ENCODE measurements at regions not wholly inside any gene's neighbourhood (a gene's known extent, or its start where the extent isn't known, plus 50 kb on each side); places are given as distances from the start of the nearest gene placed in this dataset.

GRCh38 chrX:42102586-42103282 lies 179.4 kb upstream of the CASK start:
- H3K36me3 ChIP-seq (ENCODE audit: control insufficient read depth, insufficient read depth, low read length) = no peaks in the 10 kb centered on the region
- TF ChIP-seq CTCF (IDR thresholded peaks at IDR 0.05; ENCODE audit: insufficient read depth, low read depth, low read length) = no peak
- DNase-seq (ENCODE audit: low read depth) = no peak
- H3K27me3 ChIP-seq (ENCODE audit: control insufficient read depth, insufficient read depth, low read length) = no peaks in the 10 kb centered on the region
- ChIA-PET POLR2A (no interaction called here), CTCF (no interaction called here)
- no peak overlapping the region for H3K4me3 ChIP-seq (ENCODE audit: low read depth, low read length)

DNA sequence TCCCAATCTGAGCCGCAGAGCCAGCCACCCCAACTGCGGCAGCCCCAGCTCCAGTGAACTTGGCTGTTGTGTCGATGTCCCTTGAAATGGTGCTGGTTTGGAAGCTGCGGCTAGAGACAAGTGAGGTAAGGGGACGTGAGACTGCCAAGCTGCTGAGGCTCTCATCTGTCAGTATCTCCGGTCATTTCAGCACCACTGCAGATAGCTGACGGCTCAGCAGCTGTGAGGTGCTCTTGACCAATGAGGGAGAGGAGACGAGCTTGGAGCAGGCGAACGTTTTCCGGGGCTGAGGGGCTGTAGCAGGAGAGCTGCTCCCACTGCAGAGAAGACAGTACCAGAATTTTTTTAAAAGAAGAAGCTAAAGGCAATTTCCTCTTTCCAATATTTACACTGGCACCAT lies 175.5 kb upstream of the CASK start:
- Histone ChIP-seq H3K36me3 (ENCODE audit: control insufficient read depth, insufficient read depth, low read length) (no peaks in the 10 kb centered on the region), H3K27me3 (ENCODE audit: control insufficient read depth, insufficient read depth, low read length) (no peaks in the 10 kb centered on the region), H3K4me3 (ENCODE audit: low read depth, low read length) (no peak overlapping the region)
- ChIA-PET POLR2A (no interaction called here), CTCF (no interaction called here)
- no peak for TF ChIP-seq CTCF (IDR thresholded peaks at IDR 0.05; ENCODE audit: insufficient read depth, low read depth, low read length)
- no peak for DNase-seq (ENCODE audit: low read depth)

DNA sequence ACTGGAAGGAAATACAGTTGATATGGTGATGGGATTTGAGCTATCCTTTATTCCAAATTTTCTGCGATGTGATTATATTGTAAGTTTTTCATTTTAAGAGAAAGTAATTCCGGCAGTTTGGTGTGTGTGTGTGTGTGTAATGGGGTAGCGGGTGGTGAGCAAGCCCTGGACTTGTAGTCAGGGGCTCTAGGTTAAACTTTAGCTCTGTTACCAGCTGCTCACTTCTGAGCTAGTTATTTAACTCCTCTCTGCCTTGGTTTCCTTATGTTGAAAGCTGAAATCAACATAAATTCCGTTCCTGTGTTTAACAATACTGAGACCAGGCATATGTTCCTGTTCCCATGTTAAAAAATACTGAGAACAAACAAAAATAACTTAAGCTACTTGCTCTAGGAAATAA lies 174.1 kb upstream of the CASK start:
- H3K27me3 ChIP-seq (ENCODE audit: control insufficient read depth, insufficient read depth, low read length) = no peaks in the 10 kb centered on the region
- H3K4me3 ChIP-seq (ENCODE audit: low read depth, low read length) = no peak overlapping the region
- no peak for DNase-seq (ENCODE audit: low read depth)
- H3K36me3 ChIP-seq (ENCODE audit: control insufficient read depth, insufficient read depth, low read length) = no peaks in the 10 kb centered on the region
- CTCF ChIA-PET = no interaction called here
- POLR2A ChIA-PET = no interaction called here
- no peak for TF ChIP-seq CTCF (IDR thresholded peaks at IDR 0.05; ENCODE audit: insufficient read depth, low read depth, low read length)

DNA sequence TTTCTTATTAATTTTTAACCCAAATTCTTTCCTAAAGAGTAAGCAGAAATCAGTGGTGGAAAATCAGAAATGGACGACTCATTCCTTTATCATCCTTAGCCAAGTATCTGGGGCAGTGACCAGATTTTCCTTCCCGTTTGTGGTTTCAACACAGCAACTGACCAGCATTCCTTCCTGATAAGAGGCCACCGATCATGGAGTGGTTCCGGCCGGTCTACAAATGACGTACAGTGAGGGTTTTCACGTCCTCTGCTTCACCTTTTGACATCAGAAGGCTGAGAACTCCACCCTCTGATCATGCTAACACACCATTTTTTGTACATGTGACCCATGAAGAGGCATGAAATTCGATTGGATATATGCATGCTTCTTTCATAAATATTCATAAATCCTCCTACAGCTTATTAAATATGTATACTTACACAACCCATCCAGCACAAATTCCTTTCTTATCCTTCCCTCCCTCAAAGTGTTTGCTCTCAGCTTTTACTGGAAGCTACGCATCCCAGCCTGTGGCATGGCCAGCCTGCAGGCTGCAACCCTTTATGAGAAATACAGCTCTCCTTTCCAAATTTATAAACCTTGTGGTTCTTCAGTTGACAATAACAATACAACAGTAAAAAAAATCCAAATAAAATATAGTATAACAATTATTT lies 173.0 kb upstream of the CASK start:
- POLR2A ChIA-PET = no interaction called here
- DNase-seq (ENCODE audit: low read depth) = peak; percentile 70
- CTCF ChIA-PET = no interaction called here
- TF ChIP-seq CTCF (IDR thresholded peaks at IDR 0.05; ENCODE audit: insufficient read depth, low read depth, low read length) = no peak
- no peak overlapping the region for H3K4me3 ChIP-seq (ENCODE audit: low read depth, low read length)
- H3K36me3 ChIP-seq (ENCODE audit: control insufficient read depth, insufficient read depth, low read length) = no peaks in the 10 kb centered on the region
- no peaks in the 10 kb centered on the region for H3K27me3 ChIP-seq (ENCODE audit: control insufficient read depth, insufficient read depth, low read length)

DNA sequence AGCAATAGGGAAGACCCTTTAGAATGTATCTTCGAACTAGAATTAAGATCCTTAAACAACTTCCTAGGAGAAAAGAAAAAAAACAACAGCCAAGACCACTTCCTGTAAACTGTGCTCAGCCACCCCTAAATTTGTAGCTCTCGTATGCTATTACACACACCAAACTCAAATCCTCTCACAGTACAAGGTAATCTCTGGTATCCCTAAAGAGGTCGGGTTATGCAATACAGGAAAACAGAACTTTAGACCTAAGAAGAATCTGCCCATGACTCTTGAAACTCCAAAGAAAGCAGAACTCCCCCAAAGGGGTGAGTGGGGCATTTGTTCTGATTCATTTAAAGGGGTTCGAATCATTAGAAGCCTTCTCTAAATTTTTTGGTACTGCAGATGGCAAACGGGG lies 170.9 kb upstream of the CASK start:
- POLR2A ChIA-PET = no interaction called here

More for the DNA sequence above, 170.9 kb upstream of the CASK start:
- CTCF ChIA-PET = no interaction called here
- Histone ChIP-seq H3K27me3 (ENCODE audit: control insufficient read depth, insufficient read depth, low read length) (no peaks in the 10 kb centered on the region), H3K36me3 (ENCODE audit: control insufficient read depth, insufficient read depth, low read length) (no peaks in the 10 kb centered on the region), H3K4me3 (ENCODE audit: low read depth, low read length) (no peak overlapping the region)
- TF ChIP-seq CTCF (IDR thresholded peaks at IDR 0.05; ENCODE audit: insufficient read depth, low read depth, low read length) = no peak
- no peak for DNase-seq (ENCODE audit: low read depth)

Data from BJ (cell line).